Right atrium auricular region (tissue), 2 donors: ENCODE measurements at regions not wholly inside any gene's neighbourhood (a gene's known extent, or its start where the extent isn't known, plus 50 kb on each side); places are given as distances from the start of the nearest gene placed in this dataset.
"Not testable (repeated sequence)": the region's sequence is repeated elsewhere in the genome, so short reads cannot be mapped to it uniquely, and the experiment has no call there.

Source experiments
- DNase-seq: peaks from one replicate; pipeline ENCODE4 v3.0.0-alpha.2; 2019; ENCODE audit warnings: low spot score
- H3K27ac ChIP-seq, 2 donors: fragments of 200-600 bp; sonication (generic); 1 replicate in 1 of 2; 2 replicates in 1 of 2; pipeline ENCODE4 v1.5.1; 2016 to 2019
- H3K27me3 ChIP-seq, 2 donors: fragments of 200-600 bp; sonication (generic); one replicate each; pipeline versions ENCODE4 v1.5.1 to v1.6.0; 2017 to 2019
- H3K36me3 ChIP-seq: fragments of 200-600 bp; sonication (generic); one replicate; pipeline ENCODE4 v1.5.1; 2016
- H3K4me1 ChIP-seq, 2 donors: fragments of 200-600 bp; sonication (generic); one replicate each; pipeline versions ENCODE4 v1.5.1 to v1.6.0; 2017 to 2019
- H3K4me3 ChIP-seq, 2 donors: fragments of 200-600 bp; sonication (generic); 1 replicate in 1 of 2; 2 replicates in 1 of 2; pipeline ENCODE4 v1.5.1; 2017 to 2019; ENCODE audit warnings: mild to moderate bottlenecking in 1 of 2, moderate library complexity in 1 of 2
- H3K9me3 ChIP-seq, 2 donors: fragments of 200-600 bp; sonication (generic); one replicate each; pipeline ENCODE4 v1.5.1; 2019
- CTCF ChIP-seq, 2 donors: fragments of 200-600 bp; sonication (generic); IDR thresholded peaks; one replicate each; pipeline ENCODE4 v1.5.1; 2019; ENCODE audit warnings: antibody characterized with exemption in 2 of 2

- Histone ChIP-seq H3K9me3 (no peaks in the 10 kb centered on the region), H3K36me3 (no peaks in the 10 kb centered on the region), H3K27ac (no peak overlapping the region), H3K4me3 (no peak overlapping the region), H3K27me3 (no peaks in the 10 kb centered on the region), H3K4me1 (no peaks in the 10 kb centered on the region)
- no peak for TF ChIP-seq CTCF (IDR thresholded peaks at IDR 0.05)
- DNase-seq = no peak
These were observed 63.8 kb upstream of the ATXN1 start for GRCh38 chr6:16824845-16825685.

- H3K4me3 ChIP-seq = no peak overlapping the region
- TF ChIP-seq CTCF (IDR thresholded peaks at IDR 0.05) = no peak
- DNase-seq = no peak
- no peak overlapping the region for H3K27ac ChIP-seq
- H3K4me1 ChIP-seq = no peaks in the 10 kb centered on the region
- H3K27me3 ChIP-seq = no peaks in the 10 kb centered on the region
- H3K9me3 ChIP-seq = no peaks in the 10 kb centered on the region
- H3K36me3 ChIP-seq = no peaks in the 10 kb centered on the region
These were observed 62.6 kb upstream of the ATXN1 start for GRCh38 chr6:16823718-16824352.

- Histone ChIP-seq H3K4me1 (no peaks in the 10 kb centered on the region), H3K36me3 (no peaks in the 10 kb centered on the region), H3K27me3 (no peaks in the 10 kb centered on the region), H3K27ac (no peak overlapping the region), H3K4me3 (no peak overlapping the region), H3K9me3 (no peaks in the 10 kb centered on the region)
- TF ChIP-seq CTCF (IDR thresholded peaks at IDR 0.05) = no peak
- no peak for DNase-seq
These were observed 61.9 kb upstream of the ATXN1 start for GRCh38 chr6:16822975-16823717.

- no peak for TF ChIP-seq CTCF (IDR thresholded peaks at IDR 0.05)
- no peak overlapping the region for H3K27ac ChIP-seq
- H3K9me3 ChIP-seq = no peaks in the 10 kb centered on the region
These were observed 61.3 kb upstream of the ATXN1 start for GRCh38 chr6:16822529-16822928.

GRCh38 chr6:16821834-16822264, 60.6 kb upstream of the ATXN1 start:
- Histone ChIP-seq H3K4me3 (no peak overlapping the region), H3K36me3 (no peaks in the 10 kb centered on the region), H3K9me3 (no peaks in the 10 kb centered on the region), H3K4me1 (no peaks in the 10 kb centered on the region), H3K27me3 (no peaks in the 10 kb centered on the region), H3K27ac (no peak overlapping the region)
- DNase-seq = no peak
- TF ChIP-seq CTCF (IDR thresholded peaks at IDR 0.05) = no peak

More at GRCh38 chr6:16822529-16822928, 61.3 kb upstream of the ATXN1 start:
- no peaks in the 10 kb centered on the region for H3K36me3 ChIP-seq
- no peak overlapping the region for H3K4me3 ChIP-seq
- no peaks in the 10 kb centered on the region for H3K27me3 ChIP-seq
- no peaks in the 10 kb centered on the region for H3K4me1 ChIP-seq
- DNase-seq = no peak

- not testable (repeated sequence) for H3K27me3 ChIP-seq, DNase-seq, H3K4me3 ChIP-seq, H3K36me3 ChIP-seq, H3K4me1 ChIP-seq, H3K27ac ChIP-seq, H3K9me3 ChIP-seq
These were observed 59.0 kb upstream of the ATXN1 start for GRCh38 chr6:16820262-16820661.
